GM23338 (cell line): ENCODE measurements at regions not wholly inside any gene's neighbourhood (a gene's known extent, or its start where the extent isn't known, plus 50 kb on each side); places are given as distances from the start of the nearest gene placed in this dataset.

Source experiments
- ATAC-seq: fragments of 200-7000 bp; cut with Tn5 transposase; 3 replicates; pipeline ENCODE4 v1.9.1; 2020
- DNase-seq: peaks from one replicate; pipeline ENCODE4 v3.0.0-alpha.2; 2015; ENCODE audit warnings: low spot score
- H2AFZ ChIP-seq: fragments of 200-600 bp; sonication (generic); 2 replicates; pipeline ENCODE4 v1.8.0; 2016; ENCODE audit warnings: antibody characterized with exemption, mild to moderate bottlenecking, moderate library complexity
- H3F3A ChIP-seq: fragments of 200-600 bp; sonication (generic); replicated peaks from 2 replicates; pipeline ENCODE4 v1.8.0; 2017; ENCODE audit warnings: antibody characterized with exemption, mixed run types, low read depth
- H3K27ac ChIP-seq: fragments of 200-600 bp; sonication (generic); 2 replicates; pipeline ENCODE4 v1.6.1; 2016; ENCODE audit warnings: low read depth
- H3K27me3 ChIP-seq: fragments of 200-600 bp; sonication (generic); 2 replicates; pipeline ENCODE4 v1.8.0; 2016; ENCODE audit warnings: mild to moderate bottlenecking, mixed run types, moderate library complexity; ENCODE audit not compliant: insufficient read depth
- H3K36me3 ChIP-seq: fragments of 200-600 bp; sonication (generic); 2 replicates; pipeline ENCODE4 v1.8.0; 2016; ENCODE audit warnings: mild to moderate bottlenecking; ENCODE audit not compliant: insufficient read depth
- H3K4me1 ChIP-seq: fragments of 200-600 bp; sonication (generic); 2 replicates; pipeline ENCODE4 v1.8.0; 2016; ENCODE audit warnings: mild to moderate bottlenecking, moderate library complexity; ENCODE audit not compliant: insufficient read depth
- H3K4me2 ChIP-seq: fragments of 200-600 bp; sonication (generic); 2 replicates; pipeline ENCODE4 v1.7.1; 2017; ENCODE audit warnings: mixed run types
- H3K4me3 ChIP-seq: fragments of 200-600 bp; sonication (generic); 2 replicates; pipeline ENCODE4 v1.6.1; 2016; ENCODE audit warnings: mixed run types
- H3K79me2 ChIP-seq: fragments of 200-600 bp; sonication (generic); replicated peaks from 2 replicates; pipeline ENCODE4 v1.8.0; 2017; ENCODE audit warnings: mild to moderate bottlenecking; ENCODE audit not compliant: insufficient read depth
- H3K9me2 ChIP-seq: fragments of 200-600 bp; sonication (generic); 2 replicates; pipeline ENCODE4 v1.8.0; 2017; ENCODE audit not compliant: insufficient read depth
- H4K20me1 ChIP-seq: fragments of 200-600 bp; sonication (generic); replicated peaks from 2 replicates; pipeline ENCODE4 v1.8.0; 2017; ENCODE audit warnings: mild to moderate bottlenecking; ENCODE audit not compliant: insufficient read depth
- H3K27ac Mint-ChIP-seq: 2 replicates; pipeline ENCODE4 v1.8.0; 2020; ENCODE audit warnings: inconsistent platforms, mild to moderate bottlenecking, moderate library complexity, mixed read lengths
- H3K27me3 Mint-ChIP-seq: 3 replicates; pipeline ENCODE4 v1.8.0; 2022; ENCODE audit warnings: low read depth, mild to moderate bottlenecking, moderate library complexity, mixed read lengths, inconsistent platforms; ENCODE audit not compliant: insufficient read depth, poor library complexity
- H3K36me3 Mint-ChIP-seq: 3 replicates; pipeline ENCODE4 v1.8.0; 2021; ENCODE audit warnings: low read depth, mild to moderate bottlenecking, inconsistent platforms, moderate library complexity, mixed read lengths
- H3K4me1 Mint-ChIP-seq: 3 replicates; pipeline ENCODE4 v1.8.0; 2020; ENCODE audit warnings: mild to moderate bottlenecking, inconsistent platforms, mixed read lengths
- H3K4me3 Mint-ChIP-seq: 3 replicates; pipeline ENCODE4 v1.8.0; 2021; ENCODE audit warnings: moderate library complexity, mild to moderate bottlenecking, inconsistent platforms, mixed read lengths
- H3K9me3 Mint-ChIP-seq: 3 replicates; pipeline ENCODE4 v1.8.0; 2020; ENCODE audit warnings: moderate library complexity, mild to moderate bottlenecking, inconsistent platforms, mixed read lengths
- CREB1 ChIP-seq: fragments of 250-450 bp; sonication (Bioruptor Pico); IDR thresholded peaks from 2 replicates; pipeline ENCODE4 v1.5.0; 2020; ENCODE audit warnings: low read depth, mild to moderate bottlenecking, moderate library complexity
- EZH2 ChIP-seq: fragments of 200-600 bp; sonication (generic); IDR thresholded peaks from one replicate; pipeline ENCODE4 v1.8.0; 2017; ENCODE audit warnings: antibody characterized with exemption, mild to moderate bottlenecking, low read depth; ENCODE audit not compliant: unreplicated experiment
- EZH2phosphoT487 ChIP-seq: fragments of 200-600 bp; sonication (generic); IDR thresholded peaks from one replicate; pipeline ENCODE4 v1.8.1; 2018; ENCODE audit warnings: antibody characterized with exemption; ENCODE audit not compliant: unreplicated experiment
- JUNB ChIP-seq: IDR thresholded peaks from one replicate; pipeline ENCODE4 v1.6.1; 2016; ENCODE audit warnings: antibody characterized with exemption; ENCODE audit not compliant: unreplicated experiment
- NANOG ChIP-seq: IDR thresholded peaks from 2 replicates; pipeline ENCODE4 v1.6.1; 2016; ENCODE audit warnings: antibody characterized with exemption, borderline replicate concordance
- POLR2AphosphoS5 ChIP-seq: IDR thresholded peaks from 2 replicates; pipeline ENCODE4 v1.6.1; 2016; ENCODE audit warnings: antibody characterized with exemption, low read depth
- STAT1 ChIP-seq: IDR thresholded peaks from one replicate; pipeline ENCODE4 v1.6.1; 2016; ENCODE audit warnings: antibody characterized with exemption; ENCODE audit not compliant: unreplicated experiment
- ZNF114 ChIP-seq: fragments of 250-450 bp; sonication (Bioruptor Pico); IDR thresholded peaks from 2 replicates; pipeline ENCODE4 v1.5.0; 2020; ENCODE audit warnings: mild to moderate bottlenecking, moderate library complexity
- ZNF331 ChIP-seq: fragments of 250-450 bp; sonication (Bioruptor Pico); IDR thresholded peaks from 2 replicates; pipeline ENCODE4 v1.5.0; 2020; ENCODE audit warnings: low read depth, mild to moderate bottlenecking, moderate library complexity
- TF ChIP-seq, protein P1 (sequence below), 2 experiments: fragments of 200-600 bp in 1 of 2; sonication (generic) in 1 of 2; conservative IDR thresholded peaks; 2 replicates each; pipeline versions ENCODE4 v1.5.1 to v1.6.1; 2016 to 2017; ENCODE audit warnings: antibody characterized with exemption in 2 of 2, low read depth in 2 of 2, mild to moderate bottlenecking in 2 of 2, moderate library complexity in 1 of 2
- TF ChIP-seq, protein P2 (sequence below): IDR thresholded peaks from 2 replicates; pipeline ENCODE4 v1.6.1; 2016; ENCODE audit warnings: antibody characterized with exemption
- TF ChIP-seq, protein P3 (sequence below): IDR thresholded peaks from one replicate; pipeline ENCODE4 v1.6.1; 2018; ENCODE audit warnings: antibody characterized with exemption; ENCODE audit not compliant: unreplicated experiment

DNA sequence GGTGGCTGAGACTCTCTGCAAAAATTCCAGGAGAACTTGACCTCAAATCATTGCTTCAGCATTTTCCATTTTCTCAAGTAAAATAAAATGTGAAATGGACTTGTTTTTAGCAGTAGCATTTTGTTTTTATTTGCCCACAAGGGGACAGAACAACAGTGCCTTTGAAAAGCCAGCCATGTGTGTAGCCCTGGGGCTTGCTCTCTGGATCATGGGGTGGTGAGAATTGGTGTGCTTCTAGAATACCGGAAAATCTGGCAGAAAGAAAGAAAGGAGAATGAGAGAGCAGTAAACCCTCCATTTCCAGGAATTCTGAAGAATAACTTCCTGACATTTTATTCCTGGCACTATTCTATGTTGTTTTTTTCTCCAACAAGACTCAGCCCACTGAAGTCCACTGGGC lies 254.7 kb upstream of the MOCS1 start:
- Mint-ChIP-seq H3K27ac (0 out of 2 replicates have a peak overlapping the region, but pooled peaks have one; percentile 5), H3K36me3 (peaks cover 24% of the 10 kb centered on the region), H3K4me3 (no peak overlapping the region), H3K4me1 (peaks cover 15% of the 10 kb centered on the region), H3K9me3 (peaks cover 27% of the 10 kb centered on the region), H3K27me3 (peaks cover 7% of the 10 kb centered on the region)
- DNase-seq (no peak), ATAC-seq (no peak)
- no peak overlapping the region for H2AFZ ChIP-seq
- H3K9me2 ChIP-seq = no peaks in the 10 kb centered on the region
- H3F3A ChIP-seq = no peaks in the 10 kb centered on the region
- no peaks in the 10 kb centered on the region for H3K79me2 ChIP-seq
- H3K4me1 ChIP-seq = peaks cover 6% of the 10 kb centered on the region
- TF ChIP-seq JUNB = no peak
- TF ChIP-seq, protein P1, sequence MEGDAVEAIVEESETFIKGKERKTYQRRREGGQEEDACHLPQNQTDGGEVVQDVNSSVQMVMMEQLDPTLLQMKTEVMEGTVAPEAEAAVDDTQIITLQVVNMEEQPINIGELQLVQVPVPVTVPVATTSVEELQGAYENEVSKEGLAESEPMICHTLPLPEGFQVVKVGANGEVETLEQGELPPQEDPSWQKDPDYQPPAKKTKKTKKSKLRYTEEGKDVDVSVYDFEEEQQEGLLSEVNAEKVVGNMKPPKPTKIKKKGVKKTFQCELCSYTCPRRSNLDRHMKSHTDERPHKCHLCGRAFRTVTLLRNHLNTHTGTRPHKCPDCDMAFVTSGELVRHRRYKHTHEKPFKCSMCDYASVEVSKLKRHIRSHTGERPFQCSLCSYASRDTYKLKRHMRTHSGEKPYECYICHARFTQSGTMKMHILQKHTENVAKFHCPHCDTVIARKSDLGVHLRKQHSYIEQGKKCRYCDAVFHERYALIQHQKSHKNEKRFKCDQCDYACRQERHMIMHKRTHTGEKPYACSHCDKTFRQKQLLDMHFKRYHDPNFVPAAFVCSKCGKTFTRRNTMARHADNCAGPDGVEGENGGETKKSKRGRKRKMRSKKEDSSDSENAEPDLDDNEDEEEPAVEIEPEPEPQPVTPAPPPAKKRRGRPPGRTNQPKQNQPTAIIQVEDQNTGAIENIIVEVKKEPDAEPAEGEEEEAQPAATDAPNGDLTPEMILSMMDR (conservative IDR thresholded peaks at IDR 0.05; ENCODE audit: low read depth in 2 of 2) = peak in 1 of 2 experiments; percentile 14; a peak in 1 of 4 replicates
- H4K20me1 ChIP-seq = no peaks in the 10 kb centered on the region
- no peak overlapping the region for H3K4me2 ChIP-seq
- no peak overlapping the region for H3K27ac ChIP-seq
- H3K4me3 ChIP-seq = no peak overlapping the region
- peaks cover 4% of the 10 kb centered on the region; the same call in 1 of the 2 replicates for H3K36me3 ChIP-seq
- no peaks in the 10 kb centered on the region for H3K27me3 ChIP-seq

DNA sequence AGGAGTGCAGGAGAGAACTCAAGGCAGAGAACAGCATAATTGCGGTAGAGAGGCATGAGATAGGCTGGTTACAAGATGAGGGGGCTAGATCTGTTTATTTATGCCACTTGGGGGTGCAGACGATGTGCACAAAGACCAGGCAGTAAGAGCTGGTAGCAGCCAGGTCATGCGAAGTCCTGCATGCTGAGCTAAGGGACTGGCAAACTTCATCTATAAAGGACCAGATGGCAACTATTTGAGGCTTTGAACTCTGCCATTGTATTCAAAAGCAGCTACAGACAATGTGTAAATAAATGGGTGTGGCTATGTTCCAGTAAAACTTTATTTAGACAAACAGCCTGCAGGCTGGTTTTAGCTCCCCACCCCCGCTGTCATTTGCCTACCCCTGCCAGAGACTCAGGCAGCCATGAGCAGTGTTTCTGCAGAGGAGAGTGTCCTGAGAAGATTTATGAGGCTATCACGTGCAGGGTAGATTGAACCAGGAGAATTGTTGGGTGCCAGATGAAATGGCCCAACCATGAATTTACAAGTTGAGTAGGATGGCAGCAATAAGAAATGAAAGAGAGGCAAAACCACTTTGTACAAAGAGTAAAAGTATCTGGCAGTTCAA lies 253.4 kb upstream of the MOCS1 start:
- no peaks in the 10 kb centered on the region for H3K27me3 ChIP-seq
- H3K36me3 ChIP-seq = peaks cover 11% of the 10 kb centered on the region; the same call in 1 of the 2 replicates
- H3K27me3 Mint-ChIP-seq = peaks cover 8% of the 10 kb centered on the region
- H3K4me1 Mint-ChIP-seq = peaks cover 15% of the 10 kb centered on the region
- H3K4me2 ChIP-seq = peak overlapping the region; percentile 43; the same call in 1 of the 2 replicates
- H3K9me2 ChIP-seq = no peaks in the 10 kb centered on the region
- H3K27ac Mint-ChIP-seq = no peak overlapping the region
- peaks cover 36% of the 10 kb centered on the region for H3K36me3 Mint-ChIP-seq
- H3K79me2 ChIP-seq = no peaks in the 10 kb centered on the region
- DNase-seq = no peak
- H3F3A ChIP-seq = no peaks in the 10 kb centered on the region
- H3K9me3 Mint-ChIP-seq = peaks cover 40% of the 10 kb centered on the region
- H3K4me3 ChIP-seq = no peak overlapping the region
- ATAC-seq = no peak
- H2AFZ ChIP-seq = peak overlapping the region; percentile 52; the same call in 1 of the 2 replicates
- H3K4me1 ChIP-seq = peaks cover 6% of the 10 kb centered on the region
- H4K20me1 ChIP-seq = no peaks in the 10 kb centered on the region
- no peak overlapping the region for H3K27ac ChIP-seq
- no peak overlapping the region for H3K4me3 Mint-ChIP-seq
- no peak for TF ChIP-seq EZH2
- TF ChIP-seq, protein P2, sequence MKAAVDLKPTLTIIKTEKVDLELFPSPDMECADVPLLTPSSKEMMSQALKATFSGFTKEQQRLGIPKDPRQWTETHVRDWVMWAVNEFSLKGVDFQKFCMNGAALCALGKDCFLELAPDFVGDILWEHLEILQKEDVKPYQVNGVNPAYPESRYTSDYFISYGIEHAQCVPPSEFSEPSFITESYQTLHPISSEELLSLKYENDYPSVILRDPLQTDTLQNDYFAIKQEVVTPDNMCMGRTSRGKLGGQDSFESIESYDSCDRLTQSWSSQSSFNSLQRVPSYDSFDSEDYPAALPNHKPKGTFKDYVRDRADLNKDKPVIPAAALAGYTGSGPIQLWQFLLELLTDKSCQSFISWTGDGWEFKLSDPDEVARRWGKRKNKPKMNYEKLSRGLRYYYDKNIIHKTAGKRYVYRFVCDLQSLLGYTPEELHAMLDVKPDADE = no peak
- TF ChIP-seq STAT1 = no peak
- TF ChIP-seq ZNF331 (CRISPR knock-in tag) = no peak
- TF ChIP-seq, protein P3, sequence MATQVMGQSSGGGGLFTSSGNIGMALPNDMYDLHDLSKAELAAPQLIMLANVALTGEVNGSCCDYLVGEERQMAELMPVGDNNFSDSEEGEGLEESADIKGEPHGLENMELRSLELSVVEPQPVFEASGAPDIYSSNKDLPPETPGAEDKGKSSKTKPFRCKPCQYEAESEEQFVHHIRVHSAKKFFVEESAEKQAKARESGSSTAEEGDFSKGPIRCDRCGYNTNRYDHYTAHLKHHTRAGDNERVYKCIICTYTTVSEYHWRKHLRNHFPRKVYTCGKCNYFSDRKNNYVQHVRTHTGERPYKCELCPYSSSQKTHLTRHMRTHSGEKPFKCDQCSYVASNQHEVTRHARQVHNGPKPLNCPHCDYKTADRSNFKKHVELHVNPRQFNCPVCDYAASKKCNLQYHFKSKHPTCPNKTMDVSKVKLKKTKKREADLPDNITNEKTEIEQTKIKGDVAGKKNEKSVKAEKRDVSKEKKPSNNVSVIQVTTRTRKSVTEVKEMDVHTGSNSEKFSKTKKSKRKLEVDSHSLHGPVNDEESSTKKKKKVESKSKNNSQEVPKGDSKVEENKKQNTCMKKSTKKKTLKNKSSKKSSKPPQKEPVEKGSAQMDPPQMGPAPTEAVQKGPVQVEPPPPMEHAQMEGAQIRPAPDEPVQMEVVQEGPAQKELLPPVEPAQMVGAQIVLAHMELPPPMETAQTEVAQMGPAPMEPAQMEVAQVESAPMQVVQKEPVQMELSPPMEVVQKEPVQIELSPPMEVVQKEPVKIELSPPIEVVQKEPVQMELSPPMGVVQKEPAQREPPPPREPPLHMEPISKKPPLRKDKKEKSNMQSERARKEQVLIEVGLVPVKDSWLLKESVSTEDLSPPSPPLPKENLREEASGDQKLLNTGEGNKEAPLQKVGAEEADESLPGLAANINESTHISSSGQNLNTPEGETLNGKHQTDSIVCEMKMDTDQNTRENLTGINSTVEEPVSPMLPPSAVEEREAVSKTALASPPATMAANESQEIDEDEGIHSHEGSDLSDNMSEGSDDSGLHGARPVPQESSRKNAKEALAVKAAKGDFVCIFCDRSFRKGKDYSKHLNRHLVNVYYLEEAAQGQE = no peak
- TF ChIP-seq POLR2AphosphoS5 = no peak
- no peak for TF ChIP-seq CREB1 (CRISPR knock-in tag)
- no peak for TF ChIP-seq NANOG
- TF ChIP-seq, protein P1 (conservative IDR thresholded peaks at IDR 0.05; ENCODE audit: low read depth in 2 of 2) = no peak
- TF ChIP-seq JUNB = no peak
- no peak for TF ChIP-seq ZNF114 (CRISPR knock-in tag)
- no peak for TF ChIP-seq EZH2phosphoT487
